ENCODE measurements at regions not wholly inside any gene's neighbourhood (a gene's known extent, or its start where the extent isn't known, plus 50 kb on each side); places are given as distances from the start of the nearest gene placed in this dataset.

DNA sequence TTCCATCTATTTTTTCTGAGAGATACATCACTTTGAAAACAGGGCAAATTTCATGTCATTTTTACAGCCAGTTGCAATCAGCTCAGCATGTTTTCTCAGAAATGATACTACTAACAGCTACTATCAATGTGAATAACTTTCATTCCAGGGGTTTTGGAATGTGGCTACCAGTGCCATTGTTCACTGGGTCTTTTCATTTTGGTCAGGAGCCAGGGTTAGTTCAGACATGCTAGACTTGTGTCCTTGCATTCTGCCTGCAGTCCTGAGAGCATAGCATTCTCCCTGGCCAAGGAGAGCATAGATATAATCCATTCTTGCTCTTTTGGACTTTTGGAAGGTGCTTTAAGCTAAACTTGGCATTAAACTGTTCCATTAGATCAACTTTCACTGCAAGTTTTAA lies 160.9 kb upstream of the NEBL start:
- TF ChIP-seq, protein P1, sequence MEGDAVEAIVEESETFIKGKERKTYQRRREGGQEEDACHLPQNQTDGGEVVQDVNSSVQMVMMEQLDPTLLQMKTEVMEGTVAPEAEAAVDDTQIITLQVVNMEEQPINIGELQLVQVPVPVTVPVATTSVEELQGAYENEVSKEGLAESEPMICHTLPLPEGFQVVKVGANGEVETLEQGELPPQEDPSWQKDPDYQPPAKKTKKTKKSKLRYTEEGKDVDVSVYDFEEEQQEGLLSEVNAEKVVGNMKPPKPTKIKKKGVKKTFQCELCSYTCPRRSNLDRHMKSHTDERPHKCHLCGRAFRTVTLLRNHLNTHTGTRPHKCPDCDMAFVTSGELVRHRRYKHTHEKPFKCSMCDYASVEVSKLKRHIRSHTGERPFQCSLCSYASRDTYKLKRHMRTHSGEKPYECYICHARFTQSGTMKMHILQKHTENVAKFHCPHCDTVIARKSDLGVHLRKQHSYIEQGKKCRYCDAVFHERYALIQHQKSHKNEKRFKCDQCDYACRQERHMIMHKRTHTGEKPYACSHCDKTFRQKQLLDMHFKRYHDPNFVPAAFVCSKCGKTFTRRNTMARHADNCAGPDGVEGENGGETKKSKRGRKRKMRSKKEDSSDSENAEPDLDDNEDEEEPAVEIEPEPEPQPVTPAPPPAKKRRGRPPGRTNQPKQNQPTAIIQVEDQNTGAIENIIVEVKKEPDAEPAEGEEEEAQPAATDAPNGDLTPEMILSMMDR (IDR thresholded peaks at IDR 0.05), result no peak
- TF ChIP-seq POLR2AphosphoS5 (IDR thresholded peaks at IDR 0.05; ENCODE audit: low read depth, low read length) (no peak), SIN3A (IDR thresholded peaks at IDR 0.05; ENCODE audit: borderline replicate concordance, insufficient read depth, low read depth, low read length) (no peak), TCF7L2 (IDR thresholded peaks at IDR 0.05; ENCODE audit: low read depth, low read length) (no peak)
- TF ChIP-seq, protein P2, sequence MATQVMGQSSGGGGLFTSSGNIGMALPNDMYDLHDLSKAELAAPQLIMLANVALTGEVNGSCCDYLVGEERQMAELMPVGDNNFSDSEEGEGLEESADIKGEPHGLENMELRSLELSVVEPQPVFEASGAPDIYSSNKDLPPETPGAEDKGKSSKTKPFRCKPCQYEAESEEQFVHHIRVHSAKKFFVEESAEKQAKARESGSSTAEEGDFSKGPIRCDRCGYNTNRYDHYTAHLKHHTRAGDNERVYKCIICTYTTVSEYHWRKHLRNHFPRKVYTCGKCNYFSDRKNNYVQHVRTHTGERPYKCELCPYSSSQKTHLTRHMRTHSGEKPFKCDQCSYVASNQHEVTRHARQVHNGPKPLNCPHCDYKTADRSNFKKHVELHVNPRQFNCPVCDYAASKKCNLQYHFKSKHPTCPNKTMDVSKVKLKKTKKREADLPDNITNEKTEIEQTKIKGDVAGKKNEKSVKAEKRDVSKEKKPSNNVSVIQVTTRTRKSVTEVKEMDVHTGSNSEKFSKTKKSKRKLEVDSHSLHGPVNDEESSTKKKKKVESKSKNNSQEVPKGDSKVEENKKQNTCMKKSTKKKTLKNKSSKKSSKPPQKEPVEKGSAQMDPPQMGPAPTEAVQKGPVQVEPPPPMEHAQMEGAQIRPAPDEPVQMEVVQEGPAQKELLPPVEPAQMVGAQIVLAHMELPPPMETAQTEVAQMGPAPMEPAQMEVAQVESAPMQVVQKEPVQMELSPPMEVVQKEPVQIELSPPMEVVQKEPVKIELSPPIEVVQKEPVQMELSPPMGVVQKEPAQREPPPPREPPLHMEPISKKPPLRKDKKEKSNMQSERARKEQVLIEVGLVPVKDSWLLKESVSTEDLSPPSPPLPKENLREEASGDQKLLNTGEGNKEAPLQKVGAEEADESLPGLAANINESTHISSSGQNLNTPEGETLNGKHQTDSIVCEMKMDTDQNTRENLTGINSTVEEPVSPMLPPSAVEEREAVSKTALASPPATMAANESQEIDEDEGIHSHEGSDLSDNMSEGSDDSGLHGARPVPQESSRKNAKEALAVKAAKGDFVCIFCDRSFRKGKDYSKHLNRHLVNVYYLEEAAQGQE (IDR thresholded peaks at IDR 0.05; ENCODE audit: insufficient read depth in 1 of 2, low read depth in 2 of 2, low read length in 1 of 2), result no peak
- H3K27ac ChIP-seq (ENCODE audit: low read length), result no peak overlapping the region
- no peak for DNase-seq (ENCODE audit: low read depth, low spot score)
- intact Hi-C loops (cut with micrococcal nuclease; ENCODE audit: unreplicated experiment), result no loop called here
- H3K9me3 ChIP-seq (ENCODE audit: control insufficient read depth, insufficient read depth, low read depth, low read length), result peaks cover 8% of the 10 kb centered on the region; the same call in 1 of the 2 replicates
- no peak overlapping the region for H3K4me3 ChIP-seq (ENCODE audit: low read depth in 2 of 2, low read length in 2 of 2)
- ChIA-PET CTCF (no interaction called here), POLR2A (no interaction called here)
- H3K36me3 ChIP-seq (ENCODE audit: control insufficient read depth, insufficient read depth, low read length), result no peaks in the 10 kb centered on the region
- no TSS peak for BruUV-seq (replicated peaks)
- ATAC-seq, result no peak
- in situ Hi-C loops (cut with HindIII; ENCODE audit: low pct_unique_long_range_greater_than_20kb, low sequenced_read_pairs), result no loop called here
- no peaks in the 10 kb centered on the region for H3K4me1 ChIP-seq (ENCODE audit: control insufficient read depth, insufficient read depth, low read length)
- no peaks in the 10 kb centered on the region for H3K27me3 ChIP-seq (ENCODE audit: control insufficient read depth, insufficient read depth, low read length)

DNA sequence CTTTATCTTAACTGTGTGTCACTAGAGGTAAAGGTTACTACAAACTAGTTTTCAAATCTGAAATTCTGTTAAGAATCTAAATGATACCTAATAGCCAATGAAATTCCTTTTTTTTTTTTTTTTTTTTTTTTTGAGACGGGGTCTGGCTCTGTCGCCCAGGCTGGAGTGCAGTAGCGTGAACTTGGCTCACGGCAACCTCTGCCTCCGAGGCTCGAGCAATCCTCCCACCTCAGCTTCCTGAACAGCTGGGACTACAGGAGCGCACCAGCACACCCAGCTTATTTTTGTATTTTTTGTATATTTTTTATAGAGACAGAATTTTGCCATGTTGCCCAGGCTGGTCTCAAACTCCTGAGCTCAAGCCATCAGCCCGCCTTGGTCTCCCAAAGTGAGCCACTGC lies 160.3 kb upstream of the NEBL start:
- BruUV-seq (replicated peaks), result no TSS peak
- in situ Hi-C loops (cut with HindIII; ENCODE audit: low pct_unique_long_range_greater_than_20kb, low sequenced_read_pairs) (no loop called here), intact Hi-C loops (cut with micrococcal nuclease; ENCODE audit: unreplicated experiment) (no loop called here)
- Histone ChIP-seq H3K4me1 (ENCODE audit: control insufficient read depth, insufficient read depth, low read length) (no peaks in the 10 kb centered on the region), H3K27me3 (ENCODE audit: control insufficient read depth, insufficient read depth, low read length) (no peaks in the 10 kb centered on the region), H3K4me3 (ENCODE audit: low read depth in 2 of 2, low read length in 2 of 2) (no peak overlapping the region), H3K36me3 (ENCODE audit: control insufficient read depth, insufficient read depth, low read length) (no peaks in the 10 kb centered on the region), H3K27ac (ENCODE audit: low read length) (no peak overlapping the region), H3K9me3 (ENCODE audit: control insufficient read depth, insufficient read depth, low read depth, low read length) (peaks cover 8% of the 10 kb centered on the region; the same call in 1 of the 2 replicates)
- TF ChIP-seq TCF7L2 (IDR thresholded peaks at IDR 0.05; ENCODE audit: low read depth, low read length) (no peak), POLR2AphosphoS5 (IDR thresholded peaks at IDR 0.05; ENCODE audit: low read depth, low read length) (no peak), SIN3A (IDR thresholded peaks at IDR 0.05; ENCODE audit: borderline replicate concordance, insufficient read depth, low read depth, low read length) (no peak)
- DNase-seq (ENCODE audit: low read depth, low spot score), result no peak
- ATAC-seq, result no peak
- ChIA-PET CTCF (no interaction called here), POLR2A (no interaction called here)

DNA sequence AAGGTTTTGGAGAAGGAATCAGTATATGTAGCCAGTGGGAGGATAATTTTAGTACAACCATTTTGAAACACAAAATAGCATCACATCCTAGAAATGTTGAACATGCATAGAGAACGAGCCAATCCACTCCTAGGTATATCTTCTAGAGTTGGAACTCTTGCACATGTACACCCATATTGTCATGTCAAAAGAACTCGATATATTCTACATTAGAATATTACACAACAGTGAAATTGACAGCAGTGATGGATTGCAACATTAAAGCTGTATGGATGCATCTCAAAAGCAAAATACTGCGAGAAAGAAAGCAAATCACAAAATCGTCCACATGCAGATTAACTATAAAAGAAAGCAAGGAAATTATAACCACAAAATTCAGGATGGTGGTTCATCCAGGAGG lies 159.3 kb upstream of the NEBL start:
- BruUV-seq (replicated peaks), result no TSS peak

More for the DNA sequence above, 159.3 kb upstream of the NEBL start:
- TF ChIP-seq, protein P1 (IDR thresholded peaks at IDR 0.05), result no peak
- no peak for TF ChIP-seq POLR2AphosphoS5 (IDR thresholded peaks at IDR 0.05; ENCODE audit: low read depth, low read length)
- TF ChIP-seq, protein P2 (IDR thresholded peaks at IDR 0.05; ENCODE audit: insufficient read depth in 1 of 2, low read depth in 2 of 2, low read length in 1 of 2), result no peak
- no peak for TF ChIP-seq TCF7L2 (IDR thresholded peaks at IDR 0.05; ENCODE audit: low read depth, low read length)
- no peak for TF ChIP-seq SIN3A (IDR thresholded peaks at IDR 0.05; ENCODE audit: borderline replicate concordance, insufficient read depth, low read depth, low read length)
- Histone ChIP-seq H3K4me3 (ENCODE audit: low read depth in 2 of 2, low read length in 2 of 2) (no peak overlapping the region), H3K27ac (ENCODE audit: low read length) (no peak overlapping the region), H3K9me3 (ENCODE audit: control insufficient read depth, insufficient read depth, low read depth, low read length) (peaks cover 8% of the 10 kb centered on the region; the same call in 1 of the 2 replicates), H3K4me1 (ENCODE audit: control insufficient read depth, insufficient read depth, low read length) (no peaks in the 10 kb centered on the region), H3K27me3 (ENCODE audit: control insufficient read depth, insufficient read depth, low read length) (no peaks in the 10 kb centered on the region), H3K36me3 (ENCODE audit: control insufficient read depth, insufficient read depth, low read length) (no peaks in the 10 kb centered on the region)
- ChIA-PET POLR2A (no interaction called here), CTCF (no interaction called here)
- in situ Hi-C loops (cut with HindIII; ENCODE audit: low pct_unique_long_range_greater_than_20kb, low sequenced_read_pairs) (no loop called here), intact Hi-C loops (cut with micrococcal nuclease; ENCODE audit: unreplicated experiment) (no loop called here)
- DNase-seq (ENCODE audit: low read depth, low spot score), result no peak
- ATAC-seq, result no peak
